Upper lobe of left lung (tissue), 4 donors: ENCODE measurements at regions not wholly inside any gene's neighbourhood (a gene's known extent, or its start where the extent isn't known, plus 50 kb on each side); places are given as distances from the start of the nearest gene placed in this dataset.

ENCODE experiments used
- EP300 ChIP-seq, 4 donors: sonication (generic); formaldehyde crosslinking; IDR thresholded peaks; one replicate each; pipeline ENCODE4 v1.5.1; 2017; ENCODE audit warnings: antibody characterized with exemption in 4 of 4, control low read depth in 2 of 4
- POLR2A ChIP-seq, 4 donors: fragments of 450-650 bp; IDR thresholded peaks; one replicate each; pipeline ENCODE4 v1.5.1; 2016 to 2017; ENCODE audit warnings: antibody characterized with exemption in 4 of 4, mild to moderate bottlenecking in 2 of 4
- POLR2AphosphoS5 ChIP-seq, 2 donors: sonication (generic); formaldehyde crosslinking; IDR thresholded peaks; one replicate each; pipeline ENCODE4 v1.5.1; 2017; ENCODE audit warnings: antibody characterized with exemption in 2 of 2
- TF ChIP-seq, protein P1 (sequence below), 6 experiments: fragments of 450-650 bp in 4 of 6; fragments of 200-600 bp in 2 of 6; sonication (generic) in 2 of 6; IDR thresholded peaks; one replicate each; pipeline ENCODE4 v1.5.1; 2016 to 2019; ENCODE audit warnings: antibody characterized with exemption in 6 of 6

GRCh38 chr1:60994369-60994768, 88.0 kb upstream of the NFIA start:
- TF ChIP-seq EP300 (IDR thresholded peaks at IDR 0.05) (no peak), POLR2A (IDR thresholded peaks at IDR 0.05) (no peak), POLR2AphosphoS5 (IDR thresholded peaks at IDR 0.05) (no peak)
- TF ChIP-seq, protein P1, sequence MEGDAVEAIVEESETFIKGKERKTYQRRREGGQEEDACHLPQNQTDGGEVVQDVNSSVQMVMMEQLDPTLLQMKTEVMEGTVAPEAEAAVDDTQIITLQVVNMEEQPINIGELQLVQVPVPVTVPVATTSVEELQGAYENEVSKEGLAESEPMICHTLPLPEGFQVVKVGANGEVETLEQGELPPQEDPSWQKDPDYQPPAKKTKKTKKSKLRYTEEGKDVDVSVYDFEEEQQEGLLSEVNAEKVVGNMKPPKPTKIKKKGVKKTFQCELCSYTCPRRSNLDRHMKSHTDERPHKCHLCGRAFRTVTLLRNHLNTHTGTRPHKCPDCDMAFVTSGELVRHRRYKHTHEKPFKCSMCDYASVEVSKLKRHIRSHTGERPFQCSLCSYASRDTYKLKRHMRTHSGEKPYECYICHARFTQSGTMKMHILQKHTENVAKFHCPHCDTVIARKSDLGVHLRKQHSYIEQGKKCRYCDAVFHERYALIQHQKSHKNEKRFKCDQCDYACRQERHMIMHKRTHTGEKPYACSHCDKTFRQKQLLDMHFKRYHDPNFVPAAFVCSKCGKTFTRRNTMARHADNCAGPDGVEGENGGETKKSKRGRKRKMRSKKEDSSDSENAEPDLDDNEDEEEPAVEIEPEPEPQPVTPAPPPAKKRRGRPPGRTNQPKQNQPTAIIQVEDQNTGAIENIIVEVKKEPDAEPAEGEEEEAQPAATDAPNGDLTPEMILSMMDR (IDR thresholded peaks at IDR 0.05) = no peak
